Fibroblast of lung (primary cell): ENCODE measurements at regions not wholly inside any gene's neighbourhood (a gene's known extent, or its start where the extent isn't known, plus 50 kb on each side); places are given as distances from the start of the nearest gene placed in this dataset.

Experiments used
- EZH2 ChIP-seq: IDR thresholded peaks from 2 replicates; pipeline ENCODE4 v1.5.1; 2012; ENCODE audit warnings: low read length, control low read depth, mild to moderate bottlenecking; ENCODE audit errors: missing control alignments
- TF ChIP-seq, protein P1 (sequence below), 2 donors: IDR thresholded peaks in 1 of 2; conservative IDR thresholded peaks in 1 of 2; 1 replicate in 1 of 2; 2 replicates in 1 of 2; pipeline ENCODE4 v1.5.1; 2011 to 2012; ENCODE audit warnings: low read length in 2 of 2, control low read depth in 1 of 2, inconsistent platforms in 1 of 2, low read depth in 1 of 2, mild to moderate bottlenecking in 1 of 2

- TF ChIP-seq, protein P1, sequence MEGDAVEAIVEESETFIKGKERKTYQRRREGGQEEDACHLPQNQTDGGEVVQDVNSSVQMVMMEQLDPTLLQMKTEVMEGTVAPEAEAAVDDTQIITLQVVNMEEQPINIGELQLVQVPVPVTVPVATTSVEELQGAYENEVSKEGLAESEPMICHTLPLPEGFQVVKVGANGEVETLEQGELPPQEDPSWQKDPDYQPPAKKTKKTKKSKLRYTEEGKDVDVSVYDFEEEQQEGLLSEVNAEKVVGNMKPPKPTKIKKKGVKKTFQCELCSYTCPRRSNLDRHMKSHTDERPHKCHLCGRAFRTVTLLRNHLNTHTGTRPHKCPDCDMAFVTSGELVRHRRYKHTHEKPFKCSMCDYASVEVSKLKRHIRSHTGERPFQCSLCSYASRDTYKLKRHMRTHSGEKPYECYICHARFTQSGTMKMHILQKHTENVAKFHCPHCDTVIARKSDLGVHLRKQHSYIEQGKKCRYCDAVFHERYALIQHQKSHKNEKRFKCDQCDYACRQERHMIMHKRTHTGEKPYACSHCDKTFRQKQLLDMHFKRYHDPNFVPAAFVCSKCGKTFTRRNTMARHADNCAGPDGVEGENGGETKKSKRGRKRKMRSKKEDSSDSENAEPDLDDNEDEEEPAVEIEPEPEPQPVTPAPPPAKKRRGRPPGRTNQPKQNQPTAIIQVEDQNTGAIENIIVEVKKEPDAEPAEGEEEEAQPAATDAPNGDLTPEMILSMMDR (conservative IDR thresholded peaks at IDR 0.05 in 1 of 2, IDR thresholded peaks at IDR 0.05 in 1 of 2; ENCODE audit: low read depth in 1 of 2, low read length in 2 of 2) = no peak
- TF ChIP-seq EZH2 = no peak
These were observed 448.8 kb downstream of the WDR72 start for GRCh38 chr15:53310709-53311108.
